GM21576 (cell line): ENCODE measurements at regions not wholly inside any gene's neighbourhood (a gene's known extent, or its start where the extent isn't known, plus 50 kb on each side); places are given as distances from the start of the nearest gene placed in this dataset.

Source experiments
- ATAC-seq: cut with Tn5 transposase; IDR thresholded peaks from one replicate; pipeline ENCODE4 v1.9.1; 2021; ENCODE audit warnings: mild to moderate bottlenecking, moderate library complexity; ENCODE audit not compliant: unreplicated experiment

- ATAC-seq = no peak
These were observed 157.4 kb upstream of the C14orf180 start for GRCh38 chr14:104421892-104422828.

GRCh38 chr14:104422837-104423681 lies 156.5 kb upstream of the C14orf180 start:
- ATAC-seq = no peak

- ATAC-seq = no peak
These were observed 155.7 kb upstream of the C14orf180 start for GRCh38 chr14:104423701-104424405.

DNA sequence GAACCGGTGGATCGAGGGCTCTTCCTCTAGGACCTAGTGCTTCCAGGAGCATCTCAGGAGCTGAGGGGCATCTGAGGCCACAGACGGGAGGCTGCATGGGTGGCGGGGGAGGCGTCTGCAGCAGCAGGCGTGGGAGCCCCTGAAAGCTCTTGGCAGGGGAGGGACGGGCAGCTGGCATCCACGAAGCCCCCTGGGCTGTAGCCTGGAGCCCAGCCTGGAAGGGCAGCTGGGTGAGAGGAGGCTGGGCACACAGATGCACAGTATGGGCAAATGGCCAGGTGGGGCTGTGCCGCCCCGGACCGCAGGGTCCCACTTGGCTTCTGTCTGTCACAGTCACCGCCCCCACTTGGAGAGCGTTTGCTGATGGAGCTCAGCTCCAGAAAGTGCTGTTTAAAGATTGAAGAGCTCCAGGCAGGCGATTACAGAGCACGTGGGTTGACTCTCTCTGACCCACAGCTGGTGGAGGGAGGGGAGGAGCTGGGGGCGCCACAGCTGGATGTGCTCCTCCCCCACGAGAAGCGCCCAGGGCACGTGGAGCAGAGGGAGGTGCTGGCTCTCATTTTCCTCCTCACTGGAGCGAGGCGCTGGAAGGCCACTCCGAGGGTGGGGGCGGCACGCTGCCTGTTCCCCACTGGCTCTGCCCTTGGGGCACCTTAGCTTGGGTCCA lies 155.0 kb upstream of the C14orf180 start:
- no peak for ATAC-seq

DNA sequence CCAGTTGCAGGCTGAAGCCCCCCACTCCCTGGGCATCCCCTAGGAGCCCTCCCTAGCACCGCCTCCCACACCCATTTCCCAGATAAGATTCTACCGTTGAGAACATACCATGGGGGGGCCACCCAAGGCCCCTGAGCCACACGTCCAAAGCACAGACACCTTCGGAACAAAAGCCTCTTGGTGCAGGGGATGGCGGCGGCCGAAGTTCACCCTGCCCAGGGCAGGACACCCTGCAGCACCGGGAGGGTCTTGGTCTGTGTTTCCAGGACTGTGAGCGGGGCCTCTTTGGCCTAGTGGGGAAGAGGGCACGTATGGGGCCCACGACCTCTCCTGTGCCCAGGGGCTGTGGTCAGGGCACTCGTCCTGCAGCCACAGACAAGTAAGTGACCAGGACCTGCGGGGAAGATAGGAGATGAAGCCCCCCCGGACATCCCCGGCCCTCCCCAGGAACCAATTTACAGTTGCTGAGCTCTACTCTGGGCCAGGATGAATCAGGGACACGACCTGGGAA lies 154.3 kb upstream of the C14orf180 start:
- no peak for ATAC-seq

DNA sequence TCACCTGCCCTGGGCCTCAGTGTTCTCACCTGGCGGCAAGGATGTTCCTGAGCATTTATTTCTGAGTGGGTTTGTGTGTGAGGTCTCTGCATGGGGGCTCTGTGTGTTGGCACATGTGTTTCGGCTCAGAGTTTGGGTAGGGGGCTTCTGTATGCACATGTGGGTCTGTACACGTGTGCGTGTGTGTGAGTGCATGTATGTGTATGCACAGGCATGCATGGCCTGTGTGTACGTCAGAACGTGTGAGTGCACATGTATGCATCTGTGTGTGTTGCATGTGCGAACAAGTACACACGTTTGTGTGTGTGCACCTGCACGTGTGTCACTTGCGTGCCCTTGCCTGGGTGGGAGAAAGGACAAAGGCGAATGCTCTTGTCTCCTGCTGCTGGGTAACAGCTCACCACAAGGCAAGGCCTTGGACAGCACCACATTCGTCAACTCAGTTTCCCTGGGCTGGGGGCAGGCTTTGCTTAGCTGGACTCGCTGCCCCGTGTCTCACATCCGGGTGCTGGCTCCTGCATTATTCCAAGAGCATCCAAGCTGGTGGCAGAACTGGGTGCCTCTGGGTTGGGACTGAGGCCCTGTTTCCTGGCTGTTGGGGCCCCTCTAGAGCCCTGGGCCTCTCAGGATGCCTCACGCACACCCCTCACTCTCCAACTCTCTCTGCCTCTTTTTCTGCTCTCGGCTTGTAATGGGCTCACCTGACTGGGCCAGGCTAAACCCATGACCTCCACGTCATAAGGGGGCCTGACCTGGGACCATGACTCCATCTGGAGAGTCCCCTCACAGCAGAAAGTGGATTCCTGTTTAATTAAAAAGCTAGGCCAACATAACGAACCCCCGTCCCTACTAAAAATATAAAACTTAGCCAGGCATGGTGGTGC lies 153.6 kb upstream of the C14orf180 start:
- ATAC-seq = no peak

DNA sequence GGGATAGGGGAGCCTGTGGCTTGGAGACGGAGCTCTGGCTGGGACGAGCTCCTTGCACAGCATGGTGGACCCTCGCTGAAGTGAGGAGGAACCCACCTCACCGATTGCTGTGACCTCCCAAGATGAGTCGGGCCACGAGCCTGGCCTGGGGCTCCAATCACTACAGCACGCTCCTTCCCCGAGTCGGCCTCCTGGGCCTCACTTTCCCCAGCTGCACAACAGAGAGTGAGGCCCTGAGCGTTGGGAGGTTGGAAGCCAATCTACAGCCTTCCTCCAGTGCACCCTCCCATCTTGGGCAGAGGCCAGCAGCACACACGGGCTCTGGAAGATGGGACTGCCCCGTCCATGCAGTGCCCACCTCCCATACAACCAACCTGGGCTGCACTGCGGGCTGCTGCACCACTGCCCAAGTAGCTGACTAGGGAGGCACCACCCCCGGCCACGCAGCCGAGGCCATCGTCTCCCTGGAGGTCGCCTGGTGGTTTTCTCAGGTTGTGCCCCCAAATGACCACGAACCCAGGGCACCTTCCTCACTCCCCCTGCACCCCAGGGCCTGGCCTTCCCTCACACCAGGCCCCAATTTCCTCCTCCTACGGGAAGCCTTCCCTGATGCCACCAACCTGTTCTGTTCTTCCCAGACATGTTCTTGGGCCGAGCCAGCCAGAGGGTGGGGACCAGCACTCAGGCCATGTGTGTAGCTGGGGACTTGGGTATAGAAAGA lies 152.3 kb upstream of the C14orf180 start:
- no peak for ATAC-seq

- no peak for ATAC-seq
These were observed 151.2 kb upstream of the C14orf180 start for GRCh38 chr14:104428333-104428851.

DNA sequence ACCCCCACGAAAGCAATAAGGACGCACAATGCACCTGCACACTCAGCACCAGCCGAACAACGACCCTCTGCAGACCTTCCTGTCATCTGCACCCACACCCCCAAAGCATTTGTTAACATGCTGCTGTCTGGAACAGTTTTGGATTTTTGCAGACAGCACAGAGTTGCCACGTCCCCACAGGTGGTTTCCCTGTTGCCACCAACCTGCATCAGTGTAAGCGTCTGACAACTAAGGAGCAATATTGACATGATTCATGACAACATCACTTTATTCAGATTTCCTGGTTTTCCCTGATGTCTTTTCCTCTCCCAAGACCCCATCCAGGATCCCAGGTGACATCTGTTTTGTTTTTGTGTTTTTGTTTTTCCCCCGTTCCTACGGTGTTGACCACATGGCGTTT lies 150.7 kb upstream of the C14orf180 start:
- ATAC-seq = no peak

DNA sequence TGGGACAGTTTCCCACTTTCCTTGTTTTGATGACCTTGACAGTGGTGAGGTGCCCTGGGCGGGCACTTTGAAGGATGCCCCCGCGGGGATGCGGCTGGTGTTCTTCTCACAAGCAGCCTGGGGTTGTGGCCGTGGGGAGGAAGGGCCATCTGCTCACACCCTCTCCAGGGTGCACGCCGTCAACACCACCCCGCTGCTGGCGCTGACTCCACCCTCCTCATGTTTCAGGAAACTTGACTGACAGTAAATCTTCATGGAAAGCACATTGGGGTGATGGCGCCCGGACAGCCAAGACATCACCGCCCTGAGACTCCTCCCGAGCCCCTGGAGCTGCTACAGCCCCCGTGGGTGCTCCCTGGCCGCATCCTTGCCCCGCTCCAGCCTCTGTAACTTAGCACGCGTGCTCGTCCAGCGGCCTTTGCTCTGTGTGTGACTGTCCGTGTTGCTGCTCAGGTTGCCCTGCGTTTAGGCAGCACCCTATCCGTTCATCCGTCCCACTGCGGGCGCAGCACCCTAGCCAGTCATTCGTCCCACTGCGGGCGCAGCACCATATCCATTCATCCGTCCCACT lies 150.2 kb upstream of the C14orf180 start:
- no peak for ATAC-seq

GRCh38 chr14:104431351-104431928 lies 148.1 kb upstream of the C14orf180 start:
- ATAC-seq = no peak

DNA sequence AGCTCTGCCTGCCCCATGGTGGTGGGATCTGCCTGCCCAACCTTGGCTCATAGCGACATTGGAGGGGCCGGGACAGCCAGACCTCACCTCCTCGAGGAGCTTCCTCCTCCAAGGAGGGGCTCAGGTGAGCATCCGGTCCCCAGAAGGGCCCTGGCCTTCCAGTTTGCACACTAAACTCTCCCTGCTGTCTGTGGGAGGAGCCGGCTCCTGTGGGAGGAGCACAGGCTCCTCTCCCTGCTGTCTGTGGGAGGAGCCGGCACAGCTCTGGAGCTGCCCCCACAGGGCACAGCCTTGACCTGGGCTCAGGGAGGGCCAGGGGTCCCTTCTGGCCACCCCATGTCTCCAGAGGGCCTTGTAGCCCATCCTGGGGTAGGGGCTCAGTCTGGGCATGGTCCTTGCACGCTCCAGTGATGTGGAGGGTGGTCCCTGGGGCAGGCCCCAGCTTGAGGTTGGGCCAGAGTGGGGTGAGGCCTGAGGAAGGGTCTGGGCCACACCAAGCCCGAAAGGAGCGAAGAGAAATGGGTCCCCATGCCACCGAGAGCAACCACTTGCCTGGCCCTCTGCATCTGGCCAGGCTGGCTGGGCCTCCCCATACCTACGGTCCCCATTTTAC lies 147.5 kb upstream of the C14orf180 start:
- ATAC-seq = no peak

- ATAC-seq = no peak
These were observed 146.8 kb upstream of the C14orf180 start for GRCh38 chr14:104432611-104433231.

- ATAC-seq = no peak
These were observed 146.0 kb upstream of the C14orf180 start for GRCh38 chr14:104433401-104434213.

GRCh38 chr14:104434214-104435076 lies 145.1 kb upstream of the C14orf180 start:
- ATAC-seq = no peak
